Tibial artery (tissue), 4 donors: ENCODE measurements at regions not wholly inside any gene's neighbourhood (a gene's known extent, or its start where the extent isn't known, plus 50 kb on each side); places are given as distances from the start of the nearest gene placed in this dataset.

Experiments
- DNase-seq, 2 donors: peaks; one replicate each; pipeline ENCODE4 v3.0.0-alpha.2; 2019
- H3K27ac ChIP-seq, 2 donors: fragments of 200-600 bp; sonication (generic) in 1 of 2; 1 replicate in 1 of 2; 2 replicates in 1 of 2; pipeline ENCODE4 v1.5.1; 2018 to 2019; ENCODE audit warnings: mild to moderate bottlenecking in 1 of 2
- H3K27me3 ChIP-seq, 2 donors: fragments of 200-600 bp; sonication (generic) in 1 of 2; one replicate each; pipeline versions ENCODE4 v1.5.1 to v1.6.0; 2016 to 2019
- H3K36me3 ChIP-seq, 3 donors: fragments of 200-600 bp; sonication (generic) in 2 of 3; one replicate each; pipeline ENCODE4 v1.5.1; 2016 to 2019; ENCODE audit warnings: mild to moderate bottlenecking in 2 of 3
- H3K4me1 ChIP-seq, 4 donors: fragments of 200-600 bp; sonication (generic) in 2 of 4; 1 replicate in 3 of 4; 2 replicates in 1 of 4; pipeline ENCODE4 v1.5.1; 2016 to 2019
- H3K4me3 ChIP-seq, 2 donors: fragments of 200-600 bp; sonication (generic) in 1 of 2; 1 replicate in 1 of 2; 2 replicates in 1 of 2; pipeline ENCODE4 v1.5.1; 2018 to 2019; ENCODE audit warnings: mild to moderate bottlenecking in 2 of 2
- H3K9me3 ChIP-seq, 3 donors: fragments of 200-600 bp; sonication (generic) in 1 of 3; one replicate each; pipeline ENCODE4 v1.5.1; 2016 to 2019
- intact Hi-C: fragments of 100-400 bp; cut with DNase I; formaldehyde crosslinking; loops from one replicate; pipeline ENCODE4 v1.15.0; 2023; ENCODE audit warnings: low total_unique reads
- TF ChIP-seq, protein P1 (sequence below), 2 experiments: fragments of 200-600 bp in 1 of 2; fragments of 450-650 bp in 1 of 2; IDR thresholded peaks; one replicate each; pipeline ENCODE4 v1.5.1; 2017 to 2019; ENCODE audit warnings: antibody characterized with exemption in 2 of 2, mild to moderate bottlenecking in 1 of 2, moderate library complexity in 1 of 2

DNA sequence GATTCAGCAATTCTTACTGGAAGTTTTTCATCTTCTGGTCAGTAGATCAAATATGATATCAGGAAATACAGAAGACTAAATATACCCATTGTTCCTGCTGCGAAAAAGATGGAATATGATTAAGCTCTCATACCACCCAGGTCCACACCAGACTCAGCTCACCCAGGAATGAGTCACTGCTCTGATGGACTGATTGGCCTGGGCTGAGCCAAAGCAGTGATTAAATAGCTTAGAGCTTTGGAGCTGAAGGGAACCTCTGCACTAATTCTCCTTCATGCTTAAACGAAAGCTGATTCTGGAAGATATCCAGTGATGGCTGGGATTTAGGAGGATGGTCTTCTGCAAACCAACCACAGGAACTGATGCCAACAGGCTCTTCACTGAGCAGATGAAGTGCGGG lies 62.0 kb upstream of the SYT1 start:
- TF ChIP-seq, protein P1, sequence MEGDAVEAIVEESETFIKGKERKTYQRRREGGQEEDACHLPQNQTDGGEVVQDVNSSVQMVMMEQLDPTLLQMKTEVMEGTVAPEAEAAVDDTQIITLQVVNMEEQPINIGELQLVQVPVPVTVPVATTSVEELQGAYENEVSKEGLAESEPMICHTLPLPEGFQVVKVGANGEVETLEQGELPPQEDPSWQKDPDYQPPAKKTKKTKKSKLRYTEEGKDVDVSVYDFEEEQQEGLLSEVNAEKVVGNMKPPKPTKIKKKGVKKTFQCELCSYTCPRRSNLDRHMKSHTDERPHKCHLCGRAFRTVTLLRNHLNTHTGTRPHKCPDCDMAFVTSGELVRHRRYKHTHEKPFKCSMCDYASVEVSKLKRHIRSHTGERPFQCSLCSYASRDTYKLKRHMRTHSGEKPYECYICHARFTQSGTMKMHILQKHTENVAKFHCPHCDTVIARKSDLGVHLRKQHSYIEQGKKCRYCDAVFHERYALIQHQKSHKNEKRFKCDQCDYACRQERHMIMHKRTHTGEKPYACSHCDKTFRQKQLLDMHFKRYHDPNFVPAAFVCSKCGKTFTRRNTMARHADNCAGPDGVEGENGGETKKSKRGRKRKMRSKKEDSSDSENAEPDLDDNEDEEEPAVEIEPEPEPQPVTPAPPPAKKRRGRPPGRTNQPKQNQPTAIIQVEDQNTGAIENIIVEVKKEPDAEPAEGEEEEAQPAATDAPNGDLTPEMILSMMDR (IDR thresholded peaks at IDR 0.05) = no peak
- intact Hi-C loops = no loop called here
- Histone ChIP-seq H3K9me3 (no peaks in the 10 kb centered on the region), H3K4me1 (no peaks in the 10 kb centered on the region), H3K27ac (no peak overlapping the region), H3K27me3 (no peaks in the 10 kb centered on the region), H3K36me3 (no peaks in the 10 kb centered on the region), H3K4me3 (no peak overlapping the region)
- DNase-seq = no peak

DNA sequence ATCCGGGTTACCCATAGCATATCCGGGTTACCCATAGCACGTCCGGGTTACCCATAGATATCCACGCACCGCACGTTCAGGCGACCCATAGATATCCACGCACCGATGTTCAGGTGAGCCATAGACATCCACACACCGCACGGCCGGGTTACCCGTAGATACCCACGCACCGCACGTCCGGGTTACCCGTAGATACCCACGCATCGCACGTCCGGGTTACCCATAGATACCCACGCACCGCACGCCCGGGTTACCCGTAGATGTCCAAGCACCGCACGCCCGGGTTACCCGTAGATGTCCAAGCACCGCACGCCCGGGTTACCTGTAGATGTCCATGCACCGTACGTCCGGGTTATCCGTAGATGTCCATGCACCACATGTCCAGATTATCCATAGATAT lies 60.3 kb upstream of the SYT1 start:
- DNase-seq = no peak
- TF ChIP-seq, protein P1 (IDR thresholded peaks at IDR 0.05) = no peak
- H3K4me3 ChIP-seq = no peak overlapping the region

More for the DNA sequence above, 60.3 kb upstream of the SYT1 start:
- Histone ChIP-seq H3K27me3 (no peaks in the 10 kb centered on the region), H3K27ac (no peak overlapping the region), H3K9me3 (no peaks in the 10 kb centered on the region), H3K4me1 (no peaks in the 10 kb centered on the region), H3K36me3 (no peaks in the 10 kb centered on the region)
- intact Hi-C loops = no loop called here
